OCI-LY3 (cell line): ENCODE measurements at regions not wholly inside any gene's neighbourhood (a gene's known extent, or its start where the extent isn't known, plus 50 kb on each side); places are given as distances from the start of the nearest gene placed in this dataset.

Source experiments
- EZH2phosphoT487 ChIP-seq: fragments of 200-600 bp; shearing (Covaris generic); IDR thresholded peaks from 2 replicates; pipeline ENCODE4 v1.6.1; 2018; ENCODE audit warnings: antibody characterized with exemption, mixed run types, low read depth
- TF ChIP-seq, protein P1 (sequence below): fragments of 200-600, 300-600 bp; sonication (generic); IDR thresholded peaks from 2 replicates; pipeline ENCODE4 v1.5.1; 2014; ENCODE audit warnings: antibody characterized with exemption, low read length, low read depth

DNA sequence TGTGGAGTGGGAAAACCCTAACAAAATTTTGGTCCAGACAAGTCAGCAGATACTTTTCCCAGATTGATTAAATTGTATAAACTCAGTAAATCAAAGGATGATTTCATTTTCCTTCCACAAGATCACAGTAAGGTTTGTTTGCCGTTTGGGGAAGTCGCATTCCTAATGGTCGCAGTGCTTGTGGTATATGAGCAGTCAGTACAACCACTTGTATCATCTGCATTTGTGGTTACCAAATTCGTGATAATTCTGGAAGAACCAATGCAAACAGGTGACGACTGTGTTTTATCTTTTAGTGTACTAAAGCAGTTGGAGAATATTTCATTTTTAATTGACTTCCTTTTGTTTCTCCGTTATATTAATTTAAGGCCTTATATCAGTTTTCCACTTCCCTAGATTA lies 100.0 kb upstream of the CNTN6 start:
- TF ChIP-seq, protein P1, sequence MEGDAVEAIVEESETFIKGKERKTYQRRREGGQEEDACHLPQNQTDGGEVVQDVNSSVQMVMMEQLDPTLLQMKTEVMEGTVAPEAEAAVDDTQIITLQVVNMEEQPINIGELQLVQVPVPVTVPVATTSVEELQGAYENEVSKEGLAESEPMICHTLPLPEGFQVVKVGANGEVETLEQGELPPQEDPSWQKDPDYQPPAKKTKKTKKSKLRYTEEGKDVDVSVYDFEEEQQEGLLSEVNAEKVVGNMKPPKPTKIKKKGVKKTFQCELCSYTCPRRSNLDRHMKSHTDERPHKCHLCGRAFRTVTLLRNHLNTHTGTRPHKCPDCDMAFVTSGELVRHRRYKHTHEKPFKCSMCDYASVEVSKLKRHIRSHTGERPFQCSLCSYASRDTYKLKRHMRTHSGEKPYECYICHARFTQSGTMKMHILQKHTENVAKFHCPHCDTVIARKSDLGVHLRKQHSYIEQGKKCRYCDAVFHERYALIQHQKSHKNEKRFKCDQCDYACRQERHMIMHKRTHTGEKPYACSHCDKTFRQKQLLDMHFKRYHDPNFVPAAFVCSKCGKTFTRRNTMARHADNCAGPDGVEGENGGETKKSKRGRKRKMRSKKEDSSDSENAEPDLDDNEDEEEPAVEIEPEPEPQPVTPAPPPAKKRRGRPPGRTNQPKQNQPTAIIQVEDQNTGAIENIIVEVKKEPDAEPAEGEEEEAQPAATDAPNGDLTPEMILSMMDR, result no peak
- TF ChIP-seq EZH2phosphoT487, result no peak
